ENCODE measurements at regions not wholly inside any gene's neighbourhood (a gene's known extent, or its start where the extent isn't known, plus 50 kb on each side); places are given as distances from the start of the nearest gene placed in this dataset.

DNA sequence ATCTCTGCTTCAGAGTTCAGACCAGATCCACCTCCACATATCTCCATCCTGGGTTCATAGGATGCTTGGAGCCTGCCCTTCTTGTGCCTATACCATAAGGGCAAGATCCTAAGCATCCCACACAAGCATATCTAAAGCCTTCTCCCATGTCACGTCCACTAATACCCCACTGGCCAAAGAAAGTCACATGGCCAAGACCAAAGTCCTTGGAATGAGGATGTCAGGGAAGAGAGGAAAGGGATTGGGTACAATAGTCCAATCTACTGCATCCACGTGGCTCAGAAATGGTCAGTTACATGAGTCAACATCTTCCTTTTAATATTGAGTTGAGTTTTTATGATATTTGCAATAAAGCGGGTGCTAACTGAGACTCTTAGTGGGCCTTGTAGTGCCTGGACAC is 515.9 kb upstream of the SULF2 start:
- no peak for DNase-seq
- Histone ChIP-seq H3K9me3 (peaks cover 0 to 9% (median 0%) of the 10 kb centered on the region in 12 donors), H3K4me3 (no peak overlapping the region), H3K27me3 (peaks cover 0 to 3% (median 0%) of the 10 kb centered on the region in 9 donors), H3K36me3 (no peaks in the 10 kb centered on the region), H3K27ac (no peak overlapping the region), H3K4me1 (peaks cover 0 to 13% (median 2%) of the 10 kb centered on the region in 12 donors)
- WGBS, 4 donors = 89 to 96% (median 92%) methylated on average over 3 of the region's 3 CpGs
- ATAC-seq = no peak
- TF ChIP-seq, protein P1, sequence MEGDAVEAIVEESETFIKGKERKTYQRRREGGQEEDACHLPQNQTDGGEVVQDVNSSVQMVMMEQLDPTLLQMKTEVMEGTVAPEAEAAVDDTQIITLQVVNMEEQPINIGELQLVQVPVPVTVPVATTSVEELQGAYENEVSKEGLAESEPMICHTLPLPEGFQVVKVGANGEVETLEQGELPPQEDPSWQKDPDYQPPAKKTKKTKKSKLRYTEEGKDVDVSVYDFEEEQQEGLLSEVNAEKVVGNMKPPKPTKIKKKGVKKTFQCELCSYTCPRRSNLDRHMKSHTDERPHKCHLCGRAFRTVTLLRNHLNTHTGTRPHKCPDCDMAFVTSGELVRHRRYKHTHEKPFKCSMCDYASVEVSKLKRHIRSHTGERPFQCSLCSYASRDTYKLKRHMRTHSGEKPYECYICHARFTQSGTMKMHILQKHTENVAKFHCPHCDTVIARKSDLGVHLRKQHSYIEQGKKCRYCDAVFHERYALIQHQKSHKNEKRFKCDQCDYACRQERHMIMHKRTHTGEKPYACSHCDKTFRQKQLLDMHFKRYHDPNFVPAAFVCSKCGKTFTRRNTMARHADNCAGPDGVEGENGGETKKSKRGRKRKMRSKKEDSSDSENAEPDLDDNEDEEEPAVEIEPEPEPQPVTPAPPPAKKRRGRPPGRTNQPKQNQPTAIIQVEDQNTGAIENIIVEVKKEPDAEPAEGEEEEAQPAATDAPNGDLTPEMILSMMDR (IDR thresholded peaks at IDR 0.05) = no peak
- no peak for TF ChIP-seq POLR2A (IDR thresholded peaks at IDR 0.05)
- intact Hi-C loops (cut with DNase I) = no loop called here

DNA sequence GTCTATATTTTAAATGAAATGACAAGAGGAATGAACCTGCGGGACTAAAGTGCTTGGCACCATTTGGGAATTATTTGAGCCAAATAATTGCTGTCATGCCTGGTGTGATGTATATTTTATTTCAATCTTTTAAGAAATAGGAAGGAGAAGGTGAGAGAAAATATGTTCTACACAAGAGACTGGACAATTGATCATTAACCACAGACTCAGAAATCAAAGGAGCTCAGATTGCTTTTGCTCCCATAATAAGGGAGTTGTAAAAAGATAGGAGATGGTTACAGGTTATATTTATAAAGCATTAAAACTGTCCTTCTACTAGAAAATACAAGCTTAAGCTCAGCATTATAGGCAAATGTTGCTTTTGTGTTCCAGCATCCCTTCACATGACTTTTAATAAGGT is 515.2 kb upstream of the SULF2 start:
- H3K27me3 ChIP-seq = peaks cover 0 to 3% (median 0%) of the 10 kb centered on the region in 9 donors
- no peak overlapping the region for H3K27ac ChIP-seq
- H3K4me3 ChIP-seq = no peak overlapping the region
- ATAC-seq (no peak), DNase-seq (no peak)
- TF ChIP-seq, protein P1 (IDR thresholded peaks at IDR 0.05) = no peak
- TF ChIP-seq POLR2A (IDR thresholded peaks at IDR 0.05) = no peak
- intact Hi-C loops (cut with DNase I) = no loop called here
- peaks cover 0 to 20% (median 2%) of the 10 kb centered on the region in 12 donors for H3K4me1 ChIP-seq
- no peaks in the 10 kb centered on the region for H3K36me3 ChIP-seq
- WGBS, 4 donors = 94 to 100% (median 96%) methylated on average over 1 of the region's 1 CpG
- H3K9me3 ChIP-seq = peaks cover 0 to 9% (median 0%) of the 10 kb centered on the region in 12 donors

DNA sequence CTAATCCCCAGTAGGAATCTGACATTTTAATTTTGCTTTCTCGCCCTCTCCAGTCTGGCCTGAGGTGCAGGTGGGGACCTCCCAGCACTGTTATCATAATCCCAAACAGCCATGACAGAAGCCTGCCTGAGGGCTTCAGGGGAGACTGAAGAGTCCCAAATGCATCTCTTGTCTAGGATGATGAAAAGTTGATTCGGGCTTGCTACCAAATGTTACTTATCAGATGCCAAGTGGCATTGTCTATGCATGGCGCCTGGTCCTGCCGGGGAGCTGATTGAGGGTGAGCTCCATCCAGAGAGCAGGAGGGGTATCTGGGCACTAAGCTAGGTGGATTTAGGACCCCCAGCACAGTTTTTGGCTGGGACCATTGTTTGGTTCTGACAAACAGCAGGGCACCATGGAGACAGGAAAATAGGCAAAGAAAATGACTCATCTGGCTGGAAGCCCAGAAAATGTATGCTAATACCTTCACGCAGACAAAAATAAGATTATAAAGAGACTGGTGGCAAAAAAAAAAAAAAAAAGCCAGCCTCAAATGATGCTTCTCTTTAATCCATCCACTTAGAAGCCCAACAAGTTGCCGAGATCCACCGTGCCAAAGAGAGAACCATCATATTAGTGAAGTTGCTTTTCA is 513.7 kb upstream of the SULF2 start:
- peaks cover 0 to 3% (median 0%) of the 10 kb centered on the region in 9 donors for H3K27me3 ChIP-seq
- H3K4me3 ChIP-seq = no peak overlapping the region
- WGBS, 4 donors = 49 to 57% (median 51%) methylated on average over 7 of the region's 7 CpGs
- intact Hi-C loops (cut with DNase I) = loop anchor here in 4 of 10 donors (5.0 to 10.0 kb wide), 2 partner anchors 512 to 514 kb away; partner anchors contain the start of gene SULF2 (in 4 of the 4)
- H3K4me1 ChIP-seq = peaks cover 0 to 34% (median 12%) of the 10 kb centered on the region in 12 donors
- H3K9me3 ChIP-seq = peaks cover 0 to 9% (median 0%) of the 10 kb centered on the region in 12 donors
- no peak overlapping the region for H3K27ac ChIP-seq
- ATAC-seq = no peak
- peak in 2 of 5 donors; percentile 32 to 46 for DNase-seq
- TF ChIP-seq POLR2A (IDR thresholded peaks at IDR 0.05) = no peak
- TF ChIP-seq, protein P1 (IDR thresholded peaks at IDR 0.05) = no peak
- no peaks in the 10 kb centered on the region for H3K36me3 ChIP-seq

GRCh38 chr20:48298433-48298832 is 513.2 kb upstream of the SULF2 start:
- DNase-seq = no peak
- no peak for ATAC-seq
- Histone ChIP-seq H3K9me3 (peaks cover 0 to 9% (median 0%) of the 10 kb centered on the region in 12 donors), H3K4me3 (no peak overlapping the region), H3K36me3 (no peaks in the 10 kb centered on the region), H3K4me1 (peaks cover 0 to 34% (median 12%) of the 10 kb centered on the region in 12 donors), H3K27ac (no peak overlapping the region), H3K27me3 (peaks cover 0 to 3% (median 0%) of the 10 kb centered on the region in 9 donors)
- TF ChIP-seq, protein P1 (IDR thresholded peaks at IDR 0.05) = no peak
- no peak for TF ChIP-seq POLR2A (IDR thresholded peaks at IDR 0.05)
- intact Hi-C loops (cut with DNase I) = loop anchor here in 4 of 10 donors (5.0 to 10.0 kb wide), 2 partner anchors 511 to 514 kb away; partner anchors contain the start of gene SULF2 (in 4 of the 4)
